Right lobe of liver (tissue), 4 donors: ENCODE measurements at regions not wholly inside any gene's neighbourhood (a gene's known extent, or its start where the extent isn't known, plus 50 kb on each side); places are given as distances from the start of the nearest gene placed in this dataset.

Experiments
- POLR2A ChIP-seq: fragments of 450-650 bp; IDR thresholded peaks from one replicate; pipeline ENCODE4 v1.6.1; 2017; ENCODE audit warnings: antibody characterized with exemption, mild to moderate bottlenecking
- TF ChIP-seq, protein P1 (sequence below), 4 donors: fragments of 200-600 bp in 3 of 4; fragments of 450-650 bp in 1 of 4; IDR thresholded peaks; one replicate each; pipeline versions ENCODE4 v1.5.1 to v1.8.0; 2016 to 2022; ENCODE audit warnings: antibody characterized with exemption in 4 of 4, mild to moderate bottlenecking in 2 of 4
- donor health status: DM: no; HTN: no; CAD: no.
- donor health status: DM: no; HTN: no; CAD: no.
- donor health status: DM: no; HTN: yes; CAD: no.

DNA sequence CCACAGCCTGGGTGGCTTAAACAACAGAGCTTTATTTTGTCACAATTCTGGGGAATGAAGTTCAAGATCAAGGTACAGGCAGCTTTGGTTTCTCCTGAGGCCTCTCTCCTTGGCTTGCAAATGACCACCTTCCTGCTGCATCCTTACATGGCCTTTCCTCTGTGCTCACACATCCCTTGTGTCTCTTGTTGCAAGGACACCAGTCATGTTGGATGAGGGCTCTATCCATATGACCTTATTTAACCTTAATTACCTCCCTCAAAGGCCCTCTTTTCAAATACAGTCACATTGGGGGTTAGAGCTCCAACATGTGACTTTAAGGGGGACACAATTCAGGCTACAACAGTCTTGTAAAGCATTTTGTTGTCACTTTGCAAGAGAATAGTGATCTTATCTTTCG is 65.0 kb upstream of the PLXNA4 start:
- TF ChIP-seq, protein P1, sequence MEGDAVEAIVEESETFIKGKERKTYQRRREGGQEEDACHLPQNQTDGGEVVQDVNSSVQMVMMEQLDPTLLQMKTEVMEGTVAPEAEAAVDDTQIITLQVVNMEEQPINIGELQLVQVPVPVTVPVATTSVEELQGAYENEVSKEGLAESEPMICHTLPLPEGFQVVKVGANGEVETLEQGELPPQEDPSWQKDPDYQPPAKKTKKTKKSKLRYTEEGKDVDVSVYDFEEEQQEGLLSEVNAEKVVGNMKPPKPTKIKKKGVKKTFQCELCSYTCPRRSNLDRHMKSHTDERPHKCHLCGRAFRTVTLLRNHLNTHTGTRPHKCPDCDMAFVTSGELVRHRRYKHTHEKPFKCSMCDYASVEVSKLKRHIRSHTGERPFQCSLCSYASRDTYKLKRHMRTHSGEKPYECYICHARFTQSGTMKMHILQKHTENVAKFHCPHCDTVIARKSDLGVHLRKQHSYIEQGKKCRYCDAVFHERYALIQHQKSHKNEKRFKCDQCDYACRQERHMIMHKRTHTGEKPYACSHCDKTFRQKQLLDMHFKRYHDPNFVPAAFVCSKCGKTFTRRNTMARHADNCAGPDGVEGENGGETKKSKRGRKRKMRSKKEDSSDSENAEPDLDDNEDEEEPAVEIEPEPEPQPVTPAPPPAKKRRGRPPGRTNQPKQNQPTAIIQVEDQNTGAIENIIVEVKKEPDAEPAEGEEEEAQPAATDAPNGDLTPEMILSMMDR (IDR thresholded peaks at IDR 0.05) = no peak
- no peak for TF ChIP-seq POLR2A
